Dermis microvascular lymphatic vessel endothelial cell (primary cell): ENCODE measurements at regions not wholly inside any gene's neighbourhood (a gene's known extent, or its start where the extent isn't known, plus 50 kb on each side); places are given as distances from the start of the nearest gene placed in this dataset.
"Not testable (repeated sequence)": the region's sequence is repeated elsewhere in the genome, so short reads cannot be mapped to it uniquely, and the experiment has no call there.

Experiments used
- DNase-seq, 2 donors: peaks; one replicate each; pipeline versions ENCODE4 v3.0.0 to v3.0.0-alpha.2; 2010; ENCODE audit warnings: low read depth in 2 of 2

GRCh38 chrX:78603908-78604307 lies 55.2 kb downstream of the RTL3 start:
- no peak for DNase-seq

GRCh38 chrX:78595901-78596502 lies 63.1 kb downstream of the RTL3 start:
- DNase-seq: peak in 1 of 2 donors; percentile 9

GRCh38 chrX:78593701-78594100 lies 65.4 kb downstream of the RTL3 start:
- no peak for DNase-seq

- DNase-seq: no peak
Measured at GRCh38 chrX:78592030-78592429, 67.1 kb downstream of the RTL3 start.

GRCh38 chrX:78574306-78574705 lies 84.8 kb downstream of the RTL3 start:
- DNase-seq: no peak

GRCh38 chrX:78573630-78574029 lies 85.5 kb downstream of the RTL3 start:
- no peak for DNase-seq

- no peak for DNase-seq
Measured at GRCh38 chrX:78571849-78572248, 87.3 kb downstream of the RTL3 start.

GRCh38 chrX:78555401-78555980 lies 103.6 kb downstream of the RTL3 start:
- DNase-seq: no peak

GRCh38 chrX:78552628-78553027 lies 106.5 kb downstream of the RTL3 start:
- not testable (repeated sequence) for DNase-seq

- DNase-seq: no peak
Measured at GRCh38 chrX:78548012-78548411, 111.1 kb downstream of the RTL3 start.

GRCh38 chrX:78545233-78545632 lies 113.9 kb downstream of the RTL3 start:
- DNase-seq: no peak

GRCh38 chrX:78543281-78543680 lies 115.8 kb downstream of the RTL3 start:
- no peak for DNase-seq

GRCh38 chrX:78540171-78540570 lies 119.0 kb downstream of the RTL3 start:
- DNase-seq: no peak

GRCh38 chrX:78534221-78534620 lies 124.9 kb downstream of the RTL3 start:
- DNase-seq: no peak

GRCh38 chrX:78532363-78532762 lies 126.8 kb downstream of the RTL3 start:
- DNase-seq: no peak

GRCh38 chrX:78527818-78528217 lies 131.3 kb downstream of the RTL3 start:
- no peak for DNase-seq

- no peak for DNase-seq
Measured at GRCh38 chrX:78527263-78527662, 131.9 kb downstream of the RTL3 start.

GRCh38 chrX:78522601-78523000 lies 136.5 kb downstream of the RTL3 start:
- DNase-seq: no peak

- DNase-seq: no peak
Measured at GRCh38 chrX:78517124-78517523, 142.0 kb downstream of the RTL3 start.

- DNase-seq: no peak
Measured at GRCh38 chrX:78514852-78515251, 144.3 kb downstream of the RTL3 start.

GRCh38 chrX:78513971-78514738 lies 145.0 kb downstream of the RTL3 start:
- DNase-seq: no peak

GRCh38 chrX:78506248-78506647 lies 152.9 kb downstream of the RTL3 start:
- DNase-seq: no peak

- DNase-seq: no peak
Measured at GRCh38 chrX:78496483-78496882, 162.6 kb downstream of the RTL3 start.
